Skin epidermis (tissue), 12 donors: ENCODE measurements at regions not wholly inside any gene's neighbourhood (a gene's known extent, or its start where the extent isn't known, plus 50 kb on each side); places are given as distances from the start of the nearest gene placed in this dataset.
A peak's percentile ranks its signal among the peaks of the same experiment; 100 is the strongest.

Experiments used
- H3K27ac ChIP-seq, 21 experiments: fragments of 200-600 bp; sonication (generic) in 11 of 21; one replicate each; pipeline ENCODE4 v1.5.0; 2020; ENCODE audit warnings: mild to moderate bottlenecking in 3 of 21, inconsistent platforms in 2 of 21, moderate library complexity in 2 of 21
- H3K4me3 ChIP-seq, 7 experiments: fragments of 200-600 bp; sonication (generic) in 2 of 7; one replicate each; pipeline ENCODE4 v1.5.0; 2020; ENCODE audit warnings: inconsistent platforms in 2 of 7, mild to moderate bottlenecking in 2 of 7, moderate library complexity in 1 of 7

GRCh38 chr6:105832313-105832761, 253.8 kb upstream of the PRDM1 start:
- H3K4me3 ChIP-seq: no peak overlapping the region
- peak overlapping the region in 8 of 21 experiments; percentile 8 to 67 (median 46) for H3K27ac ChIP-seq

GRCh38 chr6:105831311-105832097, 254.6 kb upstream of the PRDM1 start:
- H3K4me3 ChIP-seq: no peak overlapping the region
- H3K27ac ChIP-seq: peak overlapping the region in 4 of 21 experiments; percentile 8 to 50 (median 46)

GRCh38 chr6:105825210-105825609, 260.9 kb upstream of the PRDM1 start:
- Histone ChIP-seq H3K4me3 (no peak overlapping the region), H3K27ac (no peak overlapping the region)

DNA sequence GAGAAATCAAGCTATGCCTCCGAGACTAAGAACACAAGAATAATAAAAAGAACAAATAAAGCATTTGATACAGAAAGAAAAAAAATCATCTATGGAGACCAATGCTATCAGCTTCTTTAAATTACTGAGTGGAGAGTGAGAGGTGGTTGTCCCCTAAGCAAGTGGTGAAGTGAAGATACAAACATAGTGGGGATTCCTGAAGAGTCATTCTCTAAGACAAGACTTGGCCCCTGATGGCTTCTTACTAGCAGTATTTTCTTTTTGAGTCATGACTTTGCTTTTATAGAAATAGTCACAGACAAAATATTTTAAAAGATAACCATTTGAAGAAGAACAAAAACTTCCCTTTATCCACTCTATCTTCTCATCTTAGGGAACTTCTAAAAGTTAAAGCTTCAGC, 261.4 kb upstream of the PRDM1 start:
- no peak overlapping the region for H3K27ac ChIP-seq
- no peak overlapping the region for H3K4me3 ChIP-seq

- Histone ChIP-seq H3K4me3 (no peak overlapping the region), H3K27ac (no peak overlapping the region)
Measured at GRCh38 chr6:105821777-105822176, 264.4 kb upstream of the PRDM1 start.

DNA sequence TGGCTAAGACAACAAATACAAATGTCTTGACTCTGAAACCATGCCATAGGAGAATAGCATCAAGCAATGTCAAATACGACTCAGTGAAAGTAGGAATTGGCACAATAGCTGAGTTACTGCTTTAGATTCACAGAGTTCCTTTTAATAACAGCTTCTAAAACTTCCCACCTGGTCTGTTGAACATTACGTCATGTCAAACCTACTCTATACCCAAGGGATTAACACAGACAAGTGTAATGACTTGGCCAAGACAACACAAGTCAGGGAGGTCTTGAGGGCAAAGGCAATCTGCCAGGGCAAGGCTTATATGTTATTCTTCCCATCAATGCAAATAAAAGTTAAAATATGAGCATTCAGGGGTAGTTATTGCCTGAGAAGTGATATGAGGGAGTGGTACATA, 265.1 kb upstream of the PRDM1 start:
- Histone ChIP-seq H3K27ac (peak overlapping the region in 1 of 21 experiments; percentile 1), H3K4me3 (no peak overlapping the region)

GRCh38 chr6:105819745-105820144, 266.4 kb upstream of the PRDM1 start:
- no peak overlapping the region for H3K27ac ChIP-seq
- no peak overlapping the region for H3K4me3 ChIP-seq

- Histone ChIP-seq H3K4me3 (no peak overlapping the region), H3K27ac (no peak overlapping the region)
Measured at GRCh38 chr6:105818505-105818904, 267.6 kb upstream of the PRDM1 start.

GRCh38 chr6:105817961-105818360, 268.2 kb upstream of the PRDM1 start:
- H3K4me3 ChIP-seq: no peak overlapping the region
- H3K27ac ChIP-seq: peak overlapping the region in 1 of 21 experiments; percentile 37

- H3K4me3 ChIP-seq: no peak overlapping the region
- peak overlapping the region in 1 of 21 experiments; percentile 42 for H3K27ac ChIP-seq
Measured at GRCh38 chr6:105817370-105817769, 268.8 kb upstream of the PRDM1 start.

DNA sequence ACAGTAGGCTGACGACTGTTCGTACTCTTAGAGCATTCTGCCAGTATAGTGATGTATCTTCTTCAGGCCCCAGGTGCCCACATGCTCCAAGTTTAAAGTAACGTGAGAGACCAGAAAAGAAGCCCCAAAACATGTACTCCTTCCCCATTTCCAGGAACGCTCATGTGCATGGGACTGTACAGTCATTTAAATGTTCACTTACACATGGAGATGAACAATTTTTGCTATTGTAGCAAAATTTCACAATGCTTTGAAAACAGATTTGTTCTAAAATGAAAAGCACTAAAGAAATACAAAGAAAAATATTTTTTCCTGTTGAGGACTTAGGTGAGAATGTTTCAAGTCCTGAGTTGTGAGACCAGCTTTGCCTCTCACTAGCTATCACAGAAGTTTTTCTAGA, 269.3 kb upstream of the PRDM1 start:
- H3K27ac ChIP-seq: no peak overlapping the region
- no peak overlapping the region for H3K4me3 ChIP-seq

DNA sequence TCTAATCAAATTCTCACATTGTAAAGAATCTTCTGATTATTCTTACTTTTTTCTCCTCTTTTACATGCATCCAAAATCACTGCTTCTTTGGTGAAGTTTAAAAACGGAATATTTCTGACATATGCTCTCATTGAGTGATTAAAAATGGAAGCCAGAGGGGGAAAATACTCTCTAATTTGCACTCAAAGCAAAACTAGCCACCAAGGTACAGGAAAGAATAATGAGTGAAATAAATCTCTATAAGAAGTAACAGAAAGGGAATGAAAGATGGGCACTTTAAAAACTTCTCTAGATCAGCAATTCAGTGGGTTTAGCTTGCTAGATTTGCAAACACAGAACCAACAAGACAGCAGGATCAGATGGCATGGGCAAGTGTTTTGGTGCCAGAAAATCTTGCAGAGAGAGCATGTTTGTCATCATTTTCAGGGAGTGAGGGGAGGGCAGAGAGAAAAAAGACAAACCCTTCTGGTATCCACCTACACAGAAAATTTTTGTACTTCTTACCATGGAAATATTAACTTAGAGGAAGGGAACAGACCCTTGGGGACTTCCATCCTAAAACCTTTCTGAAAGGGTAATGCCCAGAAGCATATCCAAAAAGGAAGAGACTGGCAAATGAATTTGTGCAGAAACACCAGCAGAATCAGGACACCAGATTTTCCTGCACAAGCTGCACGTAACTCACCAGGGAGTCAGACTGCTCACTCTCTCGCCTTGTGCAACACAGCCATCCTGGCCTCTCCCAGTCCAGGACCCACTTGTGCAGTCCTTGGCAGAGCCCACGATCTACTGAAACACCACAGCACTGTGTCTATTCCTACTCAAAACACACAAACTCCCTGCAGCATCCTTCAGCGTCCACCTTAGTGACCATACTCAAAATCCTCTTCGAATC, 270.2 kb upstream of the PRDM1 start:
- Histone ChIP-seq H3K4me3 (no peak overlapping the region), H3K27ac (no peak overlapping the region)

DNA sequence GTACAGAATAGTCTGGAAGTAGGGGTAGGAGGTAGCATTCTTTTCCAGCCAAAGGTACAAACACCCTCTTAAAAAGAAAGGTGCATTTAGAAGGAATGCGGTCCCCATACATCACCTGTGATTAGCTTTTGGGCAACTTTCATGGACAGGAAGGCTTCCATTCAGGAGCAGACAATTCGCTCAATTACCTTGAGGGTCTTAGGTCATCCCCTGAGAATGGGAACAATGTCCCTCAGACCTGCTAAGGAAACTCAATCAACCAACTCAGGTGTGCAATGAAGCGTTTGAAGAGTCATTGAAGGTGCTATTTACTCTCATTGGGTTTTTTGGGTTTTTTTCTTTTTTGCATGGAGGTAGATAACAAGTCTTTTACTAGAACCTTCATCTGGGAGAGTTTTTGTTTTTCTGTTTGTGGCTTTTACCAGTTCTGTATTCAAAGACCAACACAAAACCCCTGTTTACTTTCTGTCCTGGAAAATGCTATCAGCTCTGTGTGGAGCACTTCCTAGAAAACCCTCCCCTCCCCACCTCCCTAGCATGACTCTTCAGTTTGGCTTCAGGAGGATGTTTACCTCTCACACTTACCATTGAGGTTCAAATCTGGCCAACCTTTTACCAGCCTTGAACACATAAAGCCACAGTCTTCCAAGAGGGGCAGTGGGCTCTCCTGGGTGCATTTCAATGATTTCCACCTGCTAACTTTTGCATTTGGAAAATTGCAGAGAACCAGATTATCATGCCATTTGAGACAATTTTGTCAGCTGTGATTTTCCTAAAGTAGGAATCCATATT, 271.2 kb upstream of the PRDM1 start:
- H3K27ac ChIP-seq: no peak overlapping the region

DNA sequence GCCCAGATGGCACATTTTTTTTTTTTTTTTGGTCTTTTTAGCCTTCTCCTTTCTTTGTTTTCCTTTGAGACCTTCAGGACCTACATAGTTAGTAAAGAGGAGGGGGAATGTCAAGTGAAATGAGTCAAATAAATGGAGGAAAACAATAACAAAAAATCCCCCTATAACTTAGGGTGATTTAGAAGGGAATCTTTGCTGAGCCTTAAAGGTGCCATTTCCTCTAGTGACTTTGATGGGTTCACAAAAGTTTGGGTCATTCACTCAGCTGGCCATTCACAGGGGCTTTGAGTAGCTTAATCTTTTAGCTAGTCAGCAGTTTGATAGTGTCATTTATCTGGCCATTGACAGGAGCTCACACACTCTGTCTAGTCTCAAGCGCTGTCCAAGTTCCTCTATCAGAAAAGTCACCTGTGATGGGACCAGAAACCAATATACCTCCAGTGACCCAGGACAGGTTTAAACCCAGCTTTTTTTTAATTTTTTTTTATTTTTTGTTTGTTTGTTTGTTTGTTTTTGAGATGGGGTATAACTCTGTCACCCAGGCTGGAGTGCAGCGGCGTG, 275.1 kb upstream of the PRDM1 start:
- no peak overlapping the region for H3K4me3 ChIP-seq
- peak overlapping the region in 8 of 21 experiments; percentile 7 to 64 (median 39) for H3K27ac ChIP-seq

More for the DNA sequence above, 271.2 kb upstream of the PRDM1 start:
- no peak overlapping the region for H3K4me3 ChIP-seq

DNA sequence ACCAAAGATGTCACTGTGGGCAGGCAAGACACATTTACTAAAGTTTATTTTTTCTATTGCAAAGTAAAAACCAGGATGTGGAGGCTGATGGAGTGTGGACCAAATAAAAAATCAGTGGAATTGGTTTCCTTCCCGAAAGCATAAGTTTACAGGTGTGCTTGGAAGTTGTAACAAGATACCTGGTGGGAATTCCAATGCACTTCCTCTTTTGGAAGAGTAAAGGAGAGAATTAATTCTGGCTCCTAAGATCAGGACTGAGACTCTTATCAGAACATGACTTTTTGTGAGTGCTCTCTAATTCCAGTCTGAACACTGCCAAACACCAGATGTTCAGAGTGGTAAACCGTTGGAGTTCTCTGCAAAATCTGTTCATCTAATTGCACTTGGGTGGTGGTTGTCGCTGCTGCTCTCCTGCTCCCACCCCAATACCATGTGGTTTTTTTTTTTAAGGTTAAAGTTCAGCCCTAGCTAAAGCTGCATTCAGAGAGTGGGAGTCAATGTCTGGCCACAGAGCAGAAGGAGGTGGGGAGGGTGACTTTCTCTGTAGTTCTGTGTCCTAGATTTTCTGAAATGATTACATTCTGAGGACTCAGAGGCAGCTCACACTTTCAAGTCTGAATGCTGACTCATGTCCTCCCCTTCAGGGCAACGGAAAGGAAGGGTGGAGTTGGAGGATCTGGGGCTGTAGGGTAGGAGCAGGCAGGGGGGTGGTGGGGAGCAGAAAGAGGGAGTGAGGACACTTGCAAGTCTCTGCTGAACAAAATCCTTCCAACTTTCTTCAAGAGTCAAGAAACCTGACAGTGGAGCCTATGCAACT, 275.8 kb upstream of the PRDM1 start:
- Histone ChIP-seq H3K27ac (peak overlapping the region in 11 of 21 experiments; percentile 2 to 65 (median 44)), H3K4me3 (no peak overlapping the region)

- peak overlapping the region in 2 of 21 experiments; percentile 35 to 64 for H3K27ac ChIP-seq
- no peak overlapping the region for H3K4me3 ChIP-seq
Measured at GRCh38 chr6:105808571-105808970, 277.6 kb upstream of the PRDM1 start.

- H3K4me3 ChIP-seq: no peak overlapping the region
- H3K27ac ChIP-seq: no peak overlapping the region
Measured at GRCh38 chr6:105807905-105808304, 278.2 kb upstream of the PRDM1 start.

DNA sequence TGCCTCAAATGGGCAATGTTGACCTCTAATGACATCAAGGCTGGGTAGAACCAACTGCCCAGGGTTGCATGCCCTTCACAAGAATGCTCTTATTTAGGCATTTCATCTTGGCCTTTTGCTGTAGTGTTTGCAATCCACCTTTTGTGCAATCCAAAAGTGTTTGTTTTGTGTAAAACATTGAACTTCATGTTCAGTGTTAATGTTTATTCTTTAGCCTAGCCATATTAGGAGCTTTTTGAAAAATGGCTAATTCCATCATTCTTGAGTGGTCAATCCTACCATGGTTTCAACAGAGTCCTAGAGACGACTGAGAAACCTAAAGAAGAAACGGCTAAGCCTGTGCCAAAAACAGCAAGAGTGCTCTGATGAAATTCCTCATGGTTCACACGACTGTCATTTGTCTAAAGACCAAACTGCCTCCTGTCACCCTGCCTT, 279.6 kb upstream of the PRDM1 start:
- no peak overlapping the region for H3K27ac ChIP-seq

More for the DNA sequence above, 279.6 kb upstream of the PRDM1 start:
- H3K4me3 ChIP-seq: no peak overlapping the region
